ENCODE measurements at regions not wholly inside any gene's neighbourhood (a gene's known extent, or its start where the extent isn't known, plus 50 kb on each side); places are given as distances from the start of the nearest gene placed in this dataset.

DNA sequence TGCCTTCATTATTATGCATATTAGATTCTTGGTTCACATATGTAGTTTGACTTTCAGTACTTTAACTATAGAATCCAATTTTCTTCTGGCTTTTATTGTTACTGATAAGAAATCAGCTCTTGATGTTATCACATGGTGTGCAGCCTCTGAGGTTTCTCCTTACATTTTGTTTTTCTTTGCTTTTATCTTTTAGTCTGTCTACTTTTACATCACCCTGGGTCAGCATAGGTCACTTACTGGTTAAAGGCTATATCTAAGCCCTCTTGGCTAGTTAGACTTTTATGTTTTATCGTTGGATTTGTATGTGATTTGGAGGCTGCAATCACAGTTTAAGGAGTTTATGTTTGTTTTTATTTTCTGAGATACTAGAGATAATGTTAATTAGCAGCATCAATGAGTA, 187.2 kb upstream of the NOL4 start (continued):
- no peak for TF ChIP-seq JUNB (IDR thresholded peaks at IDR 0.05; ENCODE audit: unreplicated experiment)
- TF ChIP-seq ZNF331 (CRISPR knock-in tag; IDR thresholded peaks at IDR 0.05; ENCODE audit: low read depth), result no peak
- TF ChIP-seq ZNF462 (CRISPR knock-in tag; IDR thresholded peaks at IDR 0.05), result no peak
- no peak for TF ChIP-seq POLR2AphosphoS5 (IDR thresholded peaks at IDR 0.05; ENCODE audit: low read depth)
- TF ChIP-seq CREB1 (CRISPR knock-in tag; IDR thresholded peaks at IDR 0.05; ENCODE audit: low read depth), result no peak

GRCh38 chr18:34431042-34431441, 206.3 kb upstream of the NOL4 start:
- no peaks in the 10 kb centered on the region for H3K27me3 ChIP-seq (ENCODE audit: insufficient read depth)
- H3K79me2 ChIP-seq (replicated peaks; ENCODE audit: insufficient read depth), result no peaks in the 10 kb centered on the region
- Mint-ChIP-seq H3K27me3 (ENCODE audit: insufficient read depth, low read depth, poor library complexity) (no peaks in the 10 kb centered on the region), H3K36me3 (ENCODE audit: low read depth) (peaks cover 26% of the 10 kb centered on the region), H3K4me3 (no peak overlapping the region), H3K4me1 (peaks cover 24% of the 10 kb centered on the region), H3K9me3 (peaks cover 19% of the 10 kb centered on the region), H3K27ac (no peak overlapping the region)
- H4K20me1 ChIP-seq (replicated peaks; ENCODE audit: insufficient read depth), result no peaks in the 10 kb centered on the region
- TF ChIP-seq ZNF462 (CRISPR knock-in tag; IDR thresholded peaks at IDR 0.05), result no peak
- TF ChIP-seq NANOG (IDR thresholded peaks at IDR 0.05; ENCODE audit: borderline replicate concordance), result no peak
- no peak for TF ChIP-seq ZNF331 (CRISPR knock-in tag; IDR thresholded peaks at IDR 0.05; ENCODE audit: low read depth)
- peaks cover 17% of the 10 kb centered on the region for H3K4me1 ChIP-seq (ENCODE audit: insufficient read depth)
- H2AFZ ChIP-seq, result no peak overlapping the region
- H3K27ac ChIP-seq (ENCODE audit: low read depth), result no peak overlapping the region
- H3K4me2 ChIP-seq, result no peak overlapping the region
- no peaks in the 10 kb centered on the region for H3K9me2 ChIP-seq (ENCODE audit: insufficient read depth)
- H3F3A ChIP-seq (replicated peaks; ENCODE audit: low read depth), result no peaks in the 10 kb centered on the region
- H3K36me3 ChIP-seq (ENCODE audit: insufficient read depth), result 0 out of 2 replicates have a peak, but pooled peaks cover 7% of the 10 kb centered on the region
- H3K4me3 ChIP-seq, result no peak overlapping the region
- DNase-seq (ENCODE audit: low spot score) (no peak), ATAC-seq (no peak)

Measured in GM23338 (cell line).